Stimulated activated CD4-positive, alpha-beta T cell treated with anti-CD3 and anti-CD28 coated beads, TNF-alpha, amount 100 ng/mL, for 48 hours (primary cell): ENCODE measurements at regions not wholly inside any gene's neighbourhood (a gene's known extent, or its start where the extent isn't known, plus 50 kb on each side); places are given as distances from the start of the nearest gene placed in this dataset.

Source experiments
- DNase-seq, 3 donors: peaks; one replicate each; pipeline ENCODE4 v3.0.0-alpha.2; 2020; ENCODE audit warnings: low read depth in 3 of 3

DNA sequence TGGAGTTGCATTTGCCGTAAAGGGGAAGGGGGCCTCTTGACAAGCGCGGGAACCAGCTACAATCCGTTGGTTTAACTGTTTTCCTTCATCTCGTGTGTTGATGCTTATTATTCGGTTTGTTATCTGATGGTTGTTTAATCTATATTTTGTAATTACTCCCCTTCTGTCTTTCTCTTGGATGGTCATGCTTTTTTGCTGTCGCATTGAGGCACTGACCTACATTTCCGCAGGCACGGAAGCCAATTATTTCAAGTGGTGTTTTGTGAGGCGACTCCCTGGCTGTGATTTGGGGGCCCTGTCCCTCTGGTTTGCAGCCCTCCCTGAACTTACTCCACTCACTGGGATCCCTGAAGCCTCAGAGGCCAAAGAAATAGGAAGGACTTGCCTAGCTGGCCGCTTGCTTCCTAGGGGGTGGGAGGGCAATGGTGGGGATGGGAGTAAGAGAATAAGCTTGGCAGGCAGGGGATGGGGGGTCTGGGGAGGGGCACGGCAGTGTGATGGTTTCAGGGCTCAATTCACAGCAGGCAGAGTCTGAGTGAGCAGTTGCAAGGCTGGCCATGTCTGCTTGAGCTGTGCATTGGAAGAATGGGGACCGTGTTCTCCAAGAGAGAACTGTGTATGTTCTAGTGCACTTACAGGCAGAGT lies 165.8 kb upstream of the B3GAT1 start:
- no peak for DNase-seq

DNA sequence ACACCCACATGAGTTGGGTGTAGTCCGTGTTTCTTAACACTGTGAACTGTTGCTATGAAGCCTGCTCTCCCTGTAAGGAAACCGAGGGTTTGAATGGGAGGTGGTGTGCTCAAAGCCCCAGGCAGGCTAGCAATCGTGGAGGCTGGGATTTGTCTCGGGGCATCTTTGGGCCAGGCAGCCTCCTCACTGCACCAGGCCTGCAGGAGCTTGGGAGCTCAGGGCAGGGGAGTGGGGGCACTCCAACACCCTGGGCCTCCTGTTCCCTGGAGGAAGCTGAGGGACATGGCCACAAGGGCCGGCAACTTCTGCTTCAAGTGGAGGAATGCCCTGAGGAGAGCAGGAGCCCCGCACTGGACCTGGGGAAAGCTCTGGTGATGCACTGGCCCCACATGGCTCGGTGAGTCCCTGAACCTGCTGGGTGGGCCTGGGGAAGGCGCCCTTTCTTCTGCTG lies 164.7 kb upstream of the B3GAT1 start:
- DNase-seq: no peak

DNA sequence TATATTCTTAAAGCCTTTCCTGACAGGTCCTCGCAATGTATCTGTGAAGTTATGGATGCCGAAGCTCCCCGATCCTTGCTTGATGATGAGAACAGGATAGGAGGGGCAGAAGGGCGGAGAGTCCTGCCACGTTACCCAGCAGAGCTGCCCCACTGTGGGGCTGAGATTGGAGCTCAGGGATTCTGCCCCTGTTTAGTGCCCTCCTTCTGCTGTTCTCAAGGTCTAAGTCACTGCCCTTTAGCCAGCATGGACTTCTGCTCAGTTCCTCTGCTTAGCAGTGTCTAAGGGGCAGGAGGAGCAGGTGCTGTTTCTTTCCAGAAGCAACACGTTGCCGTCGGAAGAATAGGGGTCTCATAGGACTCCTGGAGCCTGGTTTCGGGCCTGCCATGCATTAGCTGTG lies 164.2 kb upstream of the B3GAT1 start:
- no peak for DNase-seq

DNA sequence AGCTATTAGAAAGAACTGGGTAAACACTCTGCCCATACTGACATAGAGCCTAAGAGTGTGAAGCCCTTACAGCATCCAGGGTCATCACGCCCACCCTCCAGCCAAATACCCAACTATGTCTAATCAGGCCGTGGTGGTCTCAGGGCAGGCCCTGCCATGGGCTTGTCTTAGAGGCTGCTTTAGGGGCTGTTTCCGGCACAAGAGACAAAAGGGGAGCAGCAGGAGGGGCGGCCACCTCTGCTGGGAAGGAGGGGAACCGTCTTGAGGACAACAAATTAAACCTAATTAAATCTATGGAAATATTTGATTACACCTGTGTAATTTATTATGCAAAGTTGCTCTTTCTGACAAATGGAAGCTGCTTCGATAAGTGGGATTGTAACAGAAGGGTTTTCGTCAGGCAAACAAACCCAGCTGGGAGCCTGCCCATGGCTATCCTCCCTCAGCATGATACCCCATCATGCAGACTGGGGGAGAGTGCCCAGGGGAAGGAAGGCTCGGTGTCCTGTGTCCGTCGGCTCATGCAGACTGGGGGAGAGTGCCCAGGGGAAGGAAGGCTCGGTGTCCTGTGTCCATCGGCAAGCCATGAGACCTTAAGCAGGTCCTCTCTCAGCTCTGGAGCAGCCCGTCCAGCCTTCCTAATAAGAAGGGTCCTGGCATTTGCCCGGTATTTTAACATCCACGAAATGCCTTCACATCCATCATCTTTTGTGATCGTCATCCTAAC lies 163.6 kb upstream of the B3GAT1 start:
- no peak for DNase-seq

DNA sequence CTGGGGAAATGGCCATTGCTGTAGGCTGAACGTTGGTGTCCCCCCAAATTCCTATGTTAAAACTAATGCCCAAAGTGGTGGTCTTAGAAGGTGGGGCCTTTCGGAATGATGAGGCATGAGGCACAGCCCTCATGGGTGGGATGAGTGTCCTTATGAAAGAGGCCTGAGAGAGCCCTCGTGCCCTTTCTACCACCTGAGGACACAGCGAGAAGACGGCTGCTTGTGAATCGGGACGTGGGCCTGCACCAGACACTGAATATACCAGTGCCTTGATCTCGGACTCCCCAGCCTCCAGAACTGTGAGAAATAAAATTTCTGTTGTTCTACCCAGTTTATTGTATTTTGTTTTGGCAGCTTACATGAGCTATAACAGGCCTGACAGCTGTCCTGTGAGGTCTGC lies 162.9 kb upstream of the B3GAT1 start:
- no peak for DNase-seq

DNA sequence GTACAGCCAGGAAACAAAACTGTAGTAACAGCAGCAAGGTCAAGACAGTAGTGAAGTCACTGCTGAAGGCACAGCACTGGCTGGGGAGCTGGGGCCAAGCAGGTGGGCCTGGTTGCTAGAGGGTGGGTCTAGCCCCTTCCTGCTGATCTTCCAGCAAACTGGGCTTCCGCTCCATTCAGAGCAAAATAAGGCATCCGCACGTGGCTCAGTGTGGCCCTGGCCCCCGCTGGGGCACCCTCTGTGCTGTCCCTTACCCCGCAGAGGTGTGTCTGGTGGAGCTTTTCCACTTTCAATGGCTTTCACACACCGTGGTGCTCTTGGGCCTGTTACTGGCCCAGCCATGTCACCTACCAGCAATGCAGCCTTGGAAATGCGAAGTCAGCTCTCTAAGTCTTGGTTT lies 162.4 kb upstream of the B3GAT1 start:
- no peak for DNase-seq

DNA sequence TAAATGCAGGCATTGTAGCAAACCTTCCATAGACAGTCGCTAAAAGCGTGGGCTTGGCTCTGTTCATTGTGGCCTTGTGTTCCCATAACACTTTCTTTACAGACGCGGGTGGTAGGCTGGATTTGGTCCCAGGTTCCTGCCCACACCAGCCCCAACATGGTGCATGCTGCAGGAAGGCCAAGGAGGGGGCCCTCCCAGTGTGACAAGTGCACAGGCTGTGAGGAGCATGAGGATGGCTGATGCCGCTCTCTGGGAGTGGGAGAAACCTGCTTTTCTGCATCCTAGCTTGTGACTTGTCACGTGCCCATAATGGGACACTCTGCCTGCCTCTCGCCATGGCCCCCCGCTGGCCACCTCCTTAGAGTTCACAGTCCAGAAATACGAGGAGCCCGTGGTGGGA lies 161.8 kb upstream of the B3GAT1 start:
- DNase-seq: no peak

DNA sequence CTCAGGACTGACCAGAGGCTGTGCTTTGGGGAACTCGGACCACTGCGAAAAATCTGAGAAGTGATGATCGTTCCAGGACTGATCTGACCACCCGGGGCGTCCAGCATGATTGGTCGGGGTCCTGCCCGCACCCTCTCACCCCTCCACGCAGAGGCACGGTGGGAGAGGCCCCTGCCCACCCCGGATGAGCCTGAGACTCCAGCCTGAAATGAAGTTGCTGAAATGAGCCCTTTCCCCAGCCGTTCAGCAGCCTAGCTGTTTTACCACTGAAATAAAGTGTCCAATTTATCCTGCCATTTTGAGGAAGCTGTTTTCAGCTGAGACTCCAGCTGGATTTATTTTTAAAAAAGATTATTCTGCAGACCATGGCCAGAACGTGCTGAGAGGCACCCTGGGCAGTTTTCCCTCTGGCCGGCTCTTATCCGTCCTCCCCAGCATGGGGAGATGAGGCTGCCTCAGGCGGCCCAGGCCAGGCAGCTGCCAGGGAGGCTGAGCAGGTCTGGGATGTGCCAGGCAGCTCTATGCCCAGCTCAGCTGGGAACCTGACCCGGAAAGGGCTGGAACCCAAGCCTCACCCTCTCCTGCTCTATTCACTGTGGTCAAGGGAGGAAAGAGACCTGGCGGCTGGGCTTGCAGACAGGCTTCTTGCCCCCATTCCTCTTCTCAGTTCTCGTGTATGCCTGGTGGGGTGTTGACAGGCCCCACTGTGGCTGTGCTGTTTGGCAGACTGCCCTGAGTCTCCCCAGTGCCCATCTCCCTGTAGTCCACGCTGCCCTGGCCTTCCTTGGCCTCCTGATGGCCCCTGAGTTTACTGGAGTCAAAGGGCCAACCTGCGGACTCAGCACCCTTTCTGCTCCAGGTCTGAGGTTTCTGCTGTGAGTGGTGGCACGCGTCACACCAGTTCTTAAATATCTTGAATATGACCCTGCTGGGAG lies 161.0 kb upstream of the B3GAT1 start:
- DNase-seq: no peak

DNA sequence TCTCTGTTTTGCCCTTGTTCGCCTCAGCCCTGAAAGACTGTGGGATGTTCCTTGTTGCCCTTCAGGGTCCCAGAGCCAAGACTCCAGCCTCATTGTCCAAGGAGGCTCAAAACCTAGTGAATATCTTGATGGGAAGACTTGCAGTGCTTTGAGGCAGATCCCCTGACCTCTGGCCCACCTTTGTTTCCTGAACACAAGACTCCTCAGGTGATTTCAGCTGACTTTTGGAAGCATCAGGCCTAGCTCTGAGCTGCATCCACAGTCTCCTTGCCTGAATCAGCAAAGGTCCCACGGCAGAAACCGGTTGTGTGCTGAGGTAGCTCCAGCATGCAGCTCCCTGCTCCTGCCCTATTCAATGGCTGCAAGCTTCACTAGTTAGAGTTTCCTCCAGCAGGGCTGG lies 159.3 kb upstream of the B3GAT1 start:
- no peak for DNase-seq

DNA sequence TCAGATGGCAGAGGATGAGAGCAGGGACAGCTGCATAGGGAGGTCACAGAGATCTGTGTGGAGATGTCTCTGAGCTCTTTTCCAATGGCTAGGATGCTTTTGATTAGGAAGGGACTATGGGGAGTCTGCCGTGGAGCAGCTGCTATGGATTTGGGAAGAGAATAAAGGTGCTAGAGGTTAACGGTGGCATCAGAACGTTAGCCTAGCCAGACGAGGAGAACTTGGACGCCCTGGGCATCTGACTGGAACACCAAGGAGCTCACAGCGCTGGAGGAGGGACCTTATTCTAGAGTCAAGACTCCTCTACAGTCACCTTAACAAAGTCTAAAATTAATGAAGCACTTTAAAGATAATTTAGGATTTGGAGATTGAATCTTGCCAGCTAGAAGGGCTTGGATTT lies 157.2 kb upstream of the B3GAT1 start:
- no peak for DNase-seq

DNA sequence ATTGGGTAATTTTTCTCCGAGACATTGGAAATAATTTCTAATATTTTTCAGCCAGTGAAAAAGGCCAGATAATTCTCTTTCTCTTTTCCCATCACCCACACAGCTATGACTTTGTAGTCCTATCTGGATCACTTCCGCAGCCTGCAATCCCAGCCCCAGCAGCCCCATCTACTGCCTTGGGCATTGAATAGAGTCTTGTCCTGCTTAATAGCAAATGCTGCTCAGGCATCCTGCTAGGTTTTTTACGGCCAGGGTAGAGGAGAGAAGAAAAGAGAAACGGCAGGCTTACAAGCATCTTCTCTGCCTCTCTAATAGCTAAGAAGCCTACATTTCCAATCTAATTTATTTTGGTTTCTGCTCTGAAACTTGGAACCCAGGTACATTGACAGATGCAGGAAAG lies 154.3 kb upstream of the B3GAT1 start:
- DNase-seq: no peak

DNA sequence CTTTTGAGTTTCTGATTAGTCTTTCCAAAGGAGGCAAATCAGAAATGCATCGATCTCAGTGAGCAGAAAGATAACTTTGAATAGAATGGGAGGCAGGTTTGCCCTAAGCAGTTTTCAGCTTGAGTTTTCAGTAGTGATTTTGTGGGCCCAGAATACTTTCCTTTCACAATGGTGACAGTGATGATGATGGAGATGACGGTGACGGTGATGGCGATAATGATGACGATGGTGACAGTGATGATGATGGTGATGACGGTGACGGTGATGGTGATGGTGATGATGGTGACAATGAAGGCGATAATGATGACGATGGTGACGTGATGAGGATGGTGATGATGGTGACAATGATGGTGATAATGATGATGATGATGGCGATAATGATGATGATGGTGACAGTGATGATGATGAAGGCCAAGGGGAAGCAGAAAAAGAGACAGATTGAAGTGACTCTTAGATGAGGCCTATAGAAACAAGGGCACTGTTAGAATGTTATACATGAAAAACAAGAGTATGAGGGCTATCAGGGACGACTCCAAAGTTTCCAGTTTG lies 153.4 kb upstream of the B3GAT1 start:
- no peak for DNase-seq

DNA sequence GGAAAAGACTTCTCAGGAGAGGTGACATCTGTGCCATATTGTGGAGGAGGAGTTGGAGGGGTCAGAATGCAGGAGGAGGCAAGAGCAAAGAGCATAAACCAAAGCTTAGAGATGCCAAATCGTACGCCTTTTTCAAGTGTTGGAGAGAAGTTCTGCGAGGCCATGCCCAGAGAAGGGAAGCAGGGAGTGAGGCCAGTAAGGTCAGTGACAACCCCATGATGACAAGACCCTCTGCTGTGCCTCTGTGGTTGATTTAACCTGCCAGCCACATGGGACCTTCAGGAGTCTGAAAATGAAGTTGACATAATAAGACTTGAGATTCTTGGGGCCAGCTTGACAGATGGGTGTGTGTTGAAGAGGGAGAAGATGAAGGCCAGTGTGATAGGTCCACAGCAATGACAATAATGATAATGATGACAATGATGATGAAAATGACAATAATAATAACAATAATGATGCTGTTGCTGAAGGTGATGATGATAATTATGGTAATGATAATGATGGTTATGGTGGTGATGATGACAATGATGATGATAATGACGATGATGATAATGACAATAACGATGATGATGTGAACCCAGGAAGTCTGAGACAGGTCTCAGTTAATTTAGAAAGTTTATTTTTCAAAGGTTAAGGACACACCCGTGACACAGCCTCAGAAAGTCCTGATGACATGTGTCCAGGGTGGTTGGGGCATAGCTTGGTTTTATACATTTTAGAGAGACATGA lies 152.6 kb upstream of the B3GAT1 start:
- no peak for DNase-seq

DNA sequence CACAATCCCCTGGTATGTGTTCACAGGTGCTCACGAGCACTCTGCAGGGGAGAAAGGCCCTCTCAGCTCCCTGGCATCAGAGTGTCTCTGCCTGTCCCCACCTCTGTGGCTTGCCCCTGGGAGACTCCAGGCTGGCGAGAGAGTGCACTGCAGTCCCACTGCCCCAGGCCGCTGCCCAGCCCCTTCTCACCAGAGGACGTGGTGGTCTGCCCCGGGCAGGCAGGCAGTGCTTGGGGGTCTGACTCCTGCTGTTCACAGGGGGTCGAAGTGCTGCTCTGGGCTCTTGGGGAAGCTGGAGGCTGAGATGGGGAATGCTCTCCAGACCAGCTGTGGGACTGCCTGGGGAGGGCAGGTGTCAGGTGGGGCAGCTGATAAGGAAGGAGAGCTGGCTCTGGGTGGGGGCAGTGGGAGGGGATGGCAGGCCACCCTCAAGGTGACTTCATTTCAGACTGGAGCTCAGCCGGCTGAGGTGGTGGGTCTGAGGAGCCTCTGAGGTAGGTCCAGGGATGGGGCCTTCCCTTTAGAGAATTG lies 151.0 kb upstream of the B3GAT1 start:
- DNase-seq: no peak

DNA sequence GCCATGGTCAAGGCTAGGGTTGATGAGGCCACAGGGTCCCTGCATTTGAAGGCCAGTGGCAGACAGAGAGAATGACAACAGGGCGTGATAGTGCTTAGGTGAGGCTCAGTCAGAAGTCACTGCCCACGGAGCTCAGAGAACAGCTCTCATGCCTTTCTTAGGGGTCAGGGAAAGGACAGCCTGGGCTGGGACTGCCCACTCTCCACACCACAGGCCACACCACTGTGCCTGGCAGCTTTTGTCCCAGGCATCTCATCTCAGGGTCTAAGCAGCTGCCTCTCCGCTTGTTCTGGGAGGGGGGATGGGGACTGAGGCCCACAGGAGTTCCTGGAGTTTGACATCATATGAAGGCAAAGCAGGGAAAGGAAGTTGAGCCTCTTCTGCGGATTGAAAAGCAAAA lies 150.2 kb upstream of the B3GAT1 start:
- DNase-seq: no peak

DNA sequence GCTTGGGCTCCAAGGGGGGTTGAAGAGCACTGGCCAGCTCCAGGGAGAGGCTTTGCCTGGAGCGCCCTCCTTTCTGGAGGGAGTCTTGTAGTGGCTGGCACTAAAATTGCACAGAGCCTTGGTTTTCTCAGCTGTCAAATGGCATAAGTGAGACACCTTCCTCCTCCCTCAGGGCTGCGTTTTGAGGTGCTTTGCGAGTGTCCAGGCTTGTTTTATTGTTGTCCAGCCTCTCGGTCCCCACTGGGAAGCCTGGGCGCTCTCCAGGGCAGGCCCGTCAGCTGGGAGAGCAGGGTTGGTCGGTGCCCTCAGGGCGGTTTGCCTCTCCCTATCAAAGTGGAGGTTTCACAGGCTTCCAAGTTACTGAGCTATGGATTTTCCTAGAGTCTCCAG lies 149.3 kb upstream of the B3GAT1 start:
- no peak for DNase-seq

DNA sequence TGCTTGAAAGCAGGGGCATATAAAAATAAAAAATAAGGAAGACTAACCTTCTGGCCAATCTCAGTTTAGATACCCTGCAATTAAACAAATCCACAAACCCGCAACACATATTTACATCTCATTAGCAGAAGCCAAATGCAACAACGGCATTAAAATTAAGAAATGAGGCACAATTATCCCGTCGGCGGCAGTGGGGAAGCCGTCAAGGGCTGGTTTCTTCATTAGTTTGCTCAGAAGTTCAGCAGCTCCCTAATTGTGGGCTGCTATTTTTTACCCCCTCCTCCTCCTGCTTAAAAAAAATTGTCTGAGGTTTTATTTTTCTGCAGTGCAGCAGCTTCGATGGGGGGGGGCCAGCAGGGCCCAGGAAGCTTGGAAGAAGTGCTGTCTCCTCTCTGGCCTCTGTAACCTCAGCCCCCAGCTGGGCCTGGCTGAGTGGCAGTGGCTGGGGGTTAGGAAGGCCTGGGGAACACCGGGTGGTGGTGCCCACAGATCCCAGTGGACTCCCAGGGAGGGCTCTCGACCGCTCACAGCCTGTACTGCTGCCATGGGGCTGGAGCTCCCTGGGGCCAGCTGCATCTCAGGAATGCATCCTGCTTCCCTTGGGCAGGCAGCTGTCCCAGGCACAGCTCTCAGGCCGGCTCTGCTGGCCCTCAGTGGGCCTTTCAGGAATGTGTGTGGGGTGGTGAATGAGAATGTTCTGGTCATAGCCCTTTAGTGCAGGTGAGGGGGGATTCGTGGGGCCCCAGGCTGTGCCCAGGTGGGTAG lies 148.7 kb upstream of the B3GAT1 start:
- no peak for DNase-seq

DNA sequence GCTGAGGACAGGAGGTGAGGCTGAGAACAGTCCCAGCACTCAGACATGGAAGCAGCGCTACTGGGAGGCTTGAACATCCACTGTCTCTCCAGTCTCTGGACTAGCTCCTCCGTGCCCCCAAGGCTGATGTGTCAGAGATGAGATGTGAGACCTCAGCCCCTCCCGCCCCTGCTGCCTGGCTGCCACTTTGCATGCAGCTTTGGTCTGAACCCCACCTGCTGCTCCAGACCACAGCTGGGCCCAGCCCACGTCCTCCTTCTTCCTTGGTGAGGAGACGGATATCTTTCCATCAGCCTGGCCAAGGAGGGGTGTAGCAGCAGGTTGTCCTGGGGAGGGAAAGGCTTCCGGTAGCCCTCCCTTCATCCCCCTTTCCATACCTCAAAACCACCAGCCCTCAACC lies 148.0 kb upstream of the B3GAT1 start:
- DNase-seq: no peak

DNA sequence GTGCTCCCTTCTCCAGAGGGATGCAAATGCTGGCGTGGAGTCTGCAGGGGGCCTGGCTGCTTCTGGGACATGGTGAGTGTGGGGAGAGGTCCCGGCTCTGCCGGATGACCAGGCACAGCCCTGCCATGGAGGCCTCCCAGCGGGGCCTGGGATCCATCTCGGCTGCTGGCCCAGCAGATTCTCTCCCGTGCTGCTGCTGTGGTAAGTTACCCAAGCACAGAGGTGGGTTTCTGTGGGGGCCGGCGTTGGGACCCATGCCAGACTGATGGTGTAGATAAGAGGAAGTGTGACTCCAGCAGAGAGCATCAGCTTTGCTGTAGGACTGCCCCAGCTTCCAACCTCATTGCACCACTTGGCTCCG lies 147.5 kb upstream of the B3GAT1 start:
- DNase-seq: no peak

DNA sequence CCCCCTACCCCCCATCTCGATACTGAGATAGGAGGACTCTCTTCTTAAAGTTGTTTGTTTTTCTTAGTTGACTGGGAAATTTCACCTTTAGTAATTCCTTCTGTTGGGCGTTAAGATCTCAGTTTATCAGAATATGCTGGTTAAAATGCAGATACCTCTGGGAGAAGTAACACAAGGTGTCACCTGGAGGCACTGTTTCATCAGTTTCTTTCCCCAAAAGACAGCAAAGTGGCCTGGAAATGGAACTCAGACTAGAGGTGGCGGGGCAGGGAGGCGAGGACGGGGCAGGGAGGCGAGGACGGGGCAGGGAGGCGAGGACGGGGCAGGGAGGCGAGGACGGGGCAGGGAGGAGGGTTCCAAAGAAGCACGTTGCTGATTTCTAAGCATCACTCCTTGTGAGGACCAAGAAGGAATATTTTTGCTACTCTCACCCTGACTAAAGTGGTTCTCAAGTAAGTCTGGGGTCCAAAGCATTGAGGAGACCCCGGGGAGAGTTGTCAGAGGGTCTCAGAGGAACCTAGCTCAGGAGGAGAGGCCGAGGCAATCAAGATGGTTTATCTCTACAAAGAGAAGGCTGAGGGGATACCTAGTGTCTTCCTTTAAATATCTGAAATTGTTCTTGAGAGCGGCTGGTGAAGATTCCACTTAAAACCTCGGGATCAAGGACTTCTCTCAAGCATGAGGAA lies 147.0 kb upstream of the B3GAT1 start:
- no peak for DNase-seq
